ENCODE measurements at regions not wholly inside any gene's neighbourhood (a gene's known extent, or its start where the extent isn't known, plus 50 kb on each side); places are given as distances from the start of the nearest gene placed in this dataset.

GRCh38 chr11:19355601-19356000 lies 114.9 kb upstream of the E2F8 start:
- no peak for DNase-seq

- no peak for DNase-seq
Measured at GRCh38 chr11:19353287-19353850, 112.6 kb upstream of the E2F8 start.

- DNase-seq = no peak
Measured at GRCh38 chr11:19352771-19353160, 112.0 kb upstream of the E2F8 start.

GRCh38 chr11:19352072-19352770 lies 111.5 kb upstream of the E2F8 start:
- DNase-seq = no peak

- DNase-seq = no peak
Measured at GRCh38 chr11:19351426-19351825, 110.7 kb upstream of the E2F8 start.

GRCh38 chr11:19350160-19350559 lies 109.4 kb upstream of the E2F8 start:
- no peak for DNase-seq

- no peak for DNase-seq
Measured at GRCh38 chr11:19349340-19350025, 108.7 kb upstream of the E2F8 start.

- DNase-seq = no peak
Measured at GRCh38 chr11:19347911-19348310, 107.2 kb upstream of the E2F8 start.

- DNase-seq = no peak
Measured at GRCh38 chr11:19345848-19346681, 105.3 kb upstream of the E2F8 start.

- no peak for DNase-seq
Measured at GRCh38 chr11:19345519-19345847, 104.7 kb upstream of the E2F8 start.

- DNase-seq = no peak
Measured at GRCh38 chr11:19344661-19345518, 104.1 kb upstream of the E2F8 start.

- DNase-seq = no peak
Measured at GRCh38 chr11:19342036-19342435, 101.3 kb upstream of the E2F8 start.

GRCh38 chr11:19338375-19338774 lies 97.6 kb upstream of the E2F8 start:
- no peak for DNase-seq

GRCh38 chr11:19337779-19338178 lies 97.0 kb upstream of the E2F8 start:
- DNase-seq = no peak

- DNase-seq = no peak
Measured at GRCh38 chr11:19336331-19336730, 95.6 kb upstream of the E2F8 start.

- no peak for DNase-seq
Measured at GRCh38 chr11:19332476-19332875, 91.7 kb upstream of the E2F8 start.

- DNase-seq = no peak
Measured at GRCh38 chr11:19330416-19330815, 89.7 kb upstream of the E2F8 start.

GRCh38 chr11:19329970-19330369 lies 89.2 kb upstream of the E2F8 start:
- DNase-seq = no peak

GRCh38 chr11:19328586-19329311 lies 88.0 kb upstream of the E2F8 start:
- no peak for DNase-seq

GRCh38 chr11:19327280-19327679 lies 86.5 kb upstream of the E2F8 start:
- DNase-seq = no peak

GRCh38 chr11:19326499-19326898 lies 85.8 kb upstream of the E2F8 start:
- DNase-seq = no peak

- no peak for DNase-seq
Measured at GRCh38 chr11:19323502-19323901, 82.8 kb upstream of the E2F8 start.

All from CD4-positive, alpha-beta T cell treated with Interleukin-17A for 4 hours (primary cell).